ENCODE measurements at regions not wholly inside any gene's neighbourhood (a gene's known extent, or its start where the extent isn't known, plus 50 kb on each side); places are given as distances from the start of the nearest gene placed in this dataset.
"Not testable (repeated sequence)": the region's sequence is repeated elsewhere in the genome, so short reads cannot be mapped to it uniquely, and the experiment has no call there.

GRCh38 chr13:50167224-50167947 lies 152.1 kb downstream of the KCNRG start:
- DNase-seq = no peak
- TF ChIP-seq CTCF (IDR thresholded peaks at IDR 0.05) = no peak
- Mint-ChIP-seq H3K4me3 (no peak overlapping the region), H3K9me3 (peaks cover 7% of the 10 kb centered on the region), H3K27me3 (ENCODE audit: low read depth, poor library complexity) (peaks cover 7% of the 10 kb centered on the region), H3K27ac (no peak overlapping the region), H3K4me1 (peaks cover 13% of the 10 kb centered on the region), H3K36me3 (ENCODE audit: low read depth) (no peaks in the 10 kb centered on the region)

- DNase-seq = no peak
- Mint-ChIP-seq H3K27ac (no peak overlapping the region), H3K4me1 (peaks cover 12% of the 10 kb centered on the region), H3K9me3 (peaks cover 7% of the 10 kb centered on the region), H3K36me3 (ENCODE audit: low read depth) (no peaks in the 10 kb centered on the region), H3K27me3 (ENCODE audit: low read depth, poor library complexity) (peaks cover 7% of the 10 kb centered on the region), H3K4me3 (no peak overlapping the region)
- no peak for TF ChIP-seq CTCF (IDR thresholded peaks at IDR 0.05)
These were observed 152.7 kb downstream of the KCNRG start for GRCh38 chr13:50167967-50168366.

- H3K4me3 Mint-ChIP-seq = no peak overlapping the region
- TF ChIP-seq CTCF (IDR thresholded peaks at IDR 0.05) = no peak
- peaks cover 11% of the 10 kb centered on the region for H3K4me1 Mint-ChIP-seq
- peaks cover 7% of the 10 kb centered on the region for H3K27me3 Mint-ChIP-seq (ENCODE audit: low read depth, poor library complexity)
- H3K36me3 Mint-ChIP-seq (ENCODE audit: low read depth) = no peaks in the 10 kb centered on the region
- H3K9me3 Mint-ChIP-seq = peaks cover 7% of the 10 kb centered on the region
- H3K27ac Mint-ChIP-seq = no peak overlapping the region
- DNase-seq = no peak
These were observed 153.5 kb downstream of the KCNRG start for GRCh38 chr13:50168786-50169185.

GRCh38 chr13:50170447-50171037 lies 155.3 kb downstream of the KCNRG start:
- Mint-ChIP-seq H3K4me1 (peaks cover 11% of the 10 kb centered on the region), H3K36me3 (ENCODE audit: low read depth) (no peaks in the 10 kb centered on the region), H3K4me3 (no peak overlapping the region), H3K27me3 (ENCODE audit: low read depth, poor library complexity) (peaks cover 7% of the 10 kb centered on the region), H3K9me3 (peaks cover 7% of the 10 kb centered on the region), H3K27ac (no peak overlapping the region)
- DNase-seq = no peak
- TF ChIP-seq CTCF (IDR thresholded peaks at IDR 0.05) = no peak

- peaks cover 11% of the 10 kb centered on the region for H3K4me1 Mint-ChIP-seq
These were observed 156.5 kb downstream of the KCNRG start for GRCh38 chr13:50171590-50172282.

GRCh38 chr13:50173045-50173444 lies 157.8 kb downstream of the KCNRG start:
- DNase-seq; H3K4me3 Mint-ChIP-seq; H3K27ac Mint-ChIP-seq; H3K27me3 Mint-ChIP-seq (ENCODE audit: low read depth, poor library complexity); H3K9me3 Mint-ChIP-seq; H3K36me3 Mint-ChIP-seq (ENCODE audit: low read depth): not testable (repeated sequence)
- peaks cover 11% of the 10 kb centered on the region for H3K4me1 Mint-ChIP-seq

More at GRCh38 chr13:50171590-50172282, 156.5 kb downstream of the KCNRG start:
- TF ChIP-seq CTCF (IDR thresholded peaks at IDR 0.05) = no peak
- DNase-seq = no peak
- Mint-ChIP-seq H3K27ac (no peak overlapping the region), H3K4me3 (no peak overlapping the region), H3K9me3 (no peaks in the 10 kb centered on the region), H3K36me3 (ENCODE audit: low read depth) (no peaks in the 10 kb centered on the region), H3K27me3 (ENCODE audit: low read depth, poor library complexity) (peaks cover 3% of the 10 kb centered on the region)

Measured in nephron progenitor cell (in vitro differentiated cells).